GM12864 (cell line): ENCODE measurements at regions not wholly inside any gene's neighbourhood (a gene's known extent, or its start where the extent isn't known, plus 50 kb on each side); places are given as distances from the start of the nearest gene placed in this dataset.

Source experiments
- DNase-seq: peaks from one replicate; pipeline ENCODE4 v3.0.0-alpha.2; 2011; ENCODE audit warnings: low read depth
- H3K4me3 ChIP-seq: 2 replicates; pipeline ENCODE4 v1.5.1; 2011; ENCODE audit warnings: mild to moderate bottlenecking, low read depth, low read length, control low read depth
- TF ChIP-seq, protein P1 (sequence below): IDR thresholded peaks from 2 replicates; pipeline ENCODE4 v1.5.1; 2011; ENCODE audit warnings: low read depth, mild to moderate bottlenecking, moderate library complexity, low read length, control low read depth, inconsistent platforms; ENCODE audit errors: missing control alignments

DNA sequence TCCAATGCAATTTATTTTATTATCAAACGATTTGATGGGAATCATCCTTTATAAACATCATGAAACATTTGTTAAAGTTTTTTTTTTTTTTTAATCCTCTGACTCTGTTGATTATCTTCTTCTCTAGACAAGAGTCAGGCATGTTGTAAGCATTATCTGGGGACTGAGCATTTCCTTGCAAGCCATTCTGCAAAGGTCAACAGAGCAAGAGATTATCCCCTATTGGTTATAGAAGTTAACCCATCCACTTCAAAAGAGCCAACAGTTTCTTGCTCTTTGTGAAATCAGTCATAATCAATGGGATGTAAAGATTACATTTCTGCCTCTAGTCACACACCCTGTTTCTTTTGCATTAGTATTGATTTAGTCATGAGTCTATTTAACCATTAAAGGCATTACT, 368.8 kb upstream of the ADGRL4 start:
- TF ChIP-seq, protein P1, sequence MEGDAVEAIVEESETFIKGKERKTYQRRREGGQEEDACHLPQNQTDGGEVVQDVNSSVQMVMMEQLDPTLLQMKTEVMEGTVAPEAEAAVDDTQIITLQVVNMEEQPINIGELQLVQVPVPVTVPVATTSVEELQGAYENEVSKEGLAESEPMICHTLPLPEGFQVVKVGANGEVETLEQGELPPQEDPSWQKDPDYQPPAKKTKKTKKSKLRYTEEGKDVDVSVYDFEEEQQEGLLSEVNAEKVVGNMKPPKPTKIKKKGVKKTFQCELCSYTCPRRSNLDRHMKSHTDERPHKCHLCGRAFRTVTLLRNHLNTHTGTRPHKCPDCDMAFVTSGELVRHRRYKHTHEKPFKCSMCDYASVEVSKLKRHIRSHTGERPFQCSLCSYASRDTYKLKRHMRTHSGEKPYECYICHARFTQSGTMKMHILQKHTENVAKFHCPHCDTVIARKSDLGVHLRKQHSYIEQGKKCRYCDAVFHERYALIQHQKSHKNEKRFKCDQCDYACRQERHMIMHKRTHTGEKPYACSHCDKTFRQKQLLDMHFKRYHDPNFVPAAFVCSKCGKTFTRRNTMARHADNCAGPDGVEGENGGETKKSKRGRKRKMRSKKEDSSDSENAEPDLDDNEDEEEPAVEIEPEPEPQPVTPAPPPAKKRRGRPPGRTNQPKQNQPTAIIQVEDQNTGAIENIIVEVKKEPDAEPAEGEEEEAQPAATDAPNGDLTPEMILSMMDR = no peak
- no peak overlapping the region for H3K4me3 ChIP-seq
- DNase-seq = no peak

- TF ChIP-seq, protein P1 = no peak
- DNase-seq = no peak
- H3K4me3 ChIP-seq = no peak overlapping the region
Observed at GRCh38 chr1:79374397-79374796, 367.9 kb upstream of the ADGRL4 start.

- no peak overlapping the region for H3K4me3 ChIP-seq
- DNase-seq = no peak
- TF ChIP-seq, protein P1 = no peak
Observed at GRCh38 chr1:79373481-79374125, 367.1 kb upstream of the ADGRL4 start.

GRCh38 chr1:79371802-79372201, 365.3 kb upstream of the ADGRL4 start:
- H3K4me3 ChIP-seq = no peak overlapping the region
- no peak for DNase-seq
- TF ChIP-seq, protein P1 = no peak

DNA sequence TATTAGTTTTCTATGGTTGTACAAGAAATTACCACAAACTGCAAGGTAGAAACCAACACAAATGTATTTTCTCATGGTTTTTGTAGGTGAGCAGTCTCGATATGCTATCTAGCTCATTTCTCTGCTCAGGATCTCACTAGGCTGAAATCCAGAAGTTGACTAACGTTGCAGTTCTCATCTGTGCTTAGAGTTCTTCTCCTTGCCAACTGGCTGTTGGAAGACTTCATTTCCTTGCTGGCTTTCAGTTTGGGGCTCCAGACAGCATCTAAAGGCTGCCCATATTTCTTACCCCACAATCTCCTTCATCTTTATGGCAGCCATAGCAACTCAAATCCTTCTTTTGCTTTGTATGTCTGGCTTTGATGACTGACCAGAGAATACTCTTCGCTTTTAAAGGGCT, 362.6 kb upstream of the ADGRL4 start:
- TF ChIP-seq, protein P1 = no peak
- DNase-seq = no peak
- no peak overlapping the region for H3K4me3 ChIP-seq

- DNase-seq = no peak
- no peak overlapping the region for H3K4me3 ChIP-seq
- TF ChIP-seq, protein P1 = no peak
Observed at GRCh38 chr1:79364896-79365295, 358.4 kb upstream of the ADGRL4 start.

DNA sequence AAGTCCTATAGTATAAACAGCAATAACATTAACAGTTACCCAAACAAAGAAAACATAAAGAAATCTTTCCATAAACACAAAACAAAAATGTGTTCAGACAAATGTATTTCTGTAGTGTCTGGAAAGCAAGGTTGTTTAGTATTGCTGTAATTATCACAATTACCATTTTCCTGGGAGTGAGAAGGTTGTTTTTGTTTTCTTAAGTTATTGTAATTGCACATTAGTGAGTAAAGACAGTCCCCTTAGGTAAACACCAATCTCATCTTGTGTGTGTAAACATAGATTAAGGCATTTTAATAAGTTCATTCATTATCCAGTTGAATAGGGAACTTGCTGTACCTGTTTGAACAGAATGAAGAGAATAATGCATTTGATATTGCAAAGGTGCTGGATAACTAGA, 356.9 kb upstream of the ADGRL4 start:
- no peak overlapping the region for H3K4me3 ChIP-seq
- TF ChIP-seq, protein P1 = no peak
- no peak for DNase-seq
